ENCODE measurements at regions not wholly inside any gene's neighbourhood (a gene's known extent, or its start where the extent isn't known, plus 50 kb on each side); places are given as distances from the start of the nearest gene placed in this dataset.

GRCh38 chr3:102089239-102089638 is 239.9 kb downstream of the NFKBIZ start:
- no peak for DNase-seq (ENCODE audit: low spot score)
- no peaks in the 10 kb centered on the region for H3K4me1 ChIP-seq (ENCODE audit: control insufficient read depth in 4 of 4, insufficient read depth in 4 of 4, low read length in 3 of 4)
- no peak overlapping the region for H3K9ac ChIP-seq (ENCODE audit: low read depth in 1 of 2, low read length in 2 of 2)

GRCh38 chr3:102089904-102090720 is 240.8 kb downstream of the NFKBIZ start:
- H3K9me3 ChIP-seq (ENCODE audit: control insufficient read depth in 4 of 4, low read length in 3 of 4): no peaks in the 10 kb centered on the region
- no peak overlapping the region for H3K9ac ChIP-seq (ENCODE audit: low read depth in 1 of 2, low read length in 2 of 2)
- no peaks in the 10 kb centered on the region for H3K36me3 ChIP-seq (ENCODE audit: control insufficient read depth in 4 of 4, insufficient read depth in 3 of 4, low read depth in 1 of 4, low read length in 3 of 4)
- no peaks in the 10 kb centered on the region for H3K4me1 ChIP-seq (ENCODE audit: control insufficient read depth in 4 of 4, insufficient read depth in 4 of 4, low read length in 3 of 4)
- H3K27ac ChIP-seq (ENCODE audit: low read depth in 1 of 2, low read length in 2 of 2): no peak overlapping the region
- H3K27me3 ChIP-seq (ENCODE audit: control insufficient read depth in 4 of 4, insufficient read depth in 4 of 4, low read length in 3 of 4): no peaks in the 10 kb centered on the region
- no peak for DNase-seq (ENCODE audit: low spot score)
- H3K4me3 ChIP-seq (ENCODE audit: low read depth in 1 of 3, low read length in 3 of 3): no peak overlapping the region
- TF ChIP-seq GABPA (IDR thresholded peaks at IDR 0.05 in 1 of 2, conservative IDR thresholded peaks at IDR 0.05 in 1 of 2): no peak
- no peak for TF ChIP-seq RAD21 (IDR thresholded peaks at IDR 0.05)
- no peak for TF ChIP-seq MAX (IDR thresholded peaks at IDR 0.05)
- no peak for TF ChIP-seq REST (IDR thresholded peaks at IDR 0.05)
- TF ChIP-seq FOXA2 (IDR thresholded peaks at IDR 0.05): no peak
- no peak for TF ChIP-seq HNF4G (IDR thresholded peaks at IDR 0.05)
- 74% methylated on average over 10 of the region's 10 CpGs for WGBS

More at GRCh38 chr3:102089239-102089638, 239.9 kb downstream of the NFKBIZ start:
- H3K36me3 ChIP-seq (ENCODE audit: control insufficient read depth in 4 of 4, insufficient read depth in 3 of 4, low read depth in 1 of 4, low read length in 3 of 4): no peaks in the 10 kb centered on the region
- no peaks in the 10 kb centered on the region for H3K27me3 ChIP-seq (ENCODE audit: control insufficient read depth in 4 of 4, insufficient read depth in 4 of 4, low read length in 3 of 4)
- H3K4me3 ChIP-seq (ENCODE audit: low read depth in 1 of 3, low read length in 3 of 3): no peak overlapping the region
- TF ChIP-seq JUND (IDR thresholded peaks at IDR 0.05) (no peak), HNF4A (conservative IDR thresholded peaks at IDR 0.05) (no peak), ZBTB33 (IDR thresholded peaks at IDR 0.05) (no peak), CTCF (IDR thresholded peaks at IDR 0.05; ENCODE audit: low read depth, low read length, missing input control) (no peak), GABPA (IDR thresholded peaks at IDR 0.05 in 1 of 2, conservative IDR thresholded peaks at IDR 0.05 in 1 of 2) (no peak)
- no peaks in the 10 kb centered on the region for H3K9me3 ChIP-seq (ENCODE audit: control insufficient read depth in 4 of 4, low read length in 3 of 4)
- WGBS: 70% methylated on average over 3 of the region's 3 CpGs
- no peak overlapping the region for H3K27ac ChIP-seq (ENCODE audit: low read depth in 1 of 2, low read length in 2 of 2)
